Endothelial cell of umbilical vein (primary cell): ENCODE measurements at regions not wholly inside any gene's neighbourhood (a gene's known extent, or its start where the extent isn't known, plus 50 kb on each side); places are given as distances from the start of the nearest gene placed in this dataset.

Experiments
- BruUV-seq: library from RNA; stranded (reverse); fragments of 400-500 nt; replicated peaks from 2 replicates; lab custom pipeline; 2021; lab: Mats Ljungman, UMichigan
- CTCF ChIA-PET: fragments of 300-600, 350-600 bp; sonication (Branson Sonifier 250); formaldehyde crosslinking; loops from one replicate; lab custom pipeline; 2021; ENCODE audit warnings: antibody characterized with exemption, inconsistent platforms; lab: Charles Lee
- POLR2A ChIA-PET: fragments of 300-600, 350-600 bp; sonication (Branson Sonifier 250); formaldehyde crosslinking; loops from one replicate; lab custom pipeline; 2021; ENCODE audit warnings: antibody characterized with exemption, inconsistent platforms; lab: Charles Lee
- DNase-seq: peaks from one replicate; pipeline ENCODE4 v3.0.0-alpha.2; 2011; ENCODE audit warnings: low read depth, low spot score
- FAIRE-seq: peaks from 2 replicates; lab custom pipeline; 2011; peaks lifted over from hg19 to GRCh38; lab: Jason Lieb, UNC
- H2AFZ ChIP-seq: 2 replicates; pipeline ENCODE4 v1.6.0; 2012; ENCODE audit warnings: low read depth, low read length, control low read depth, inconsistent platforms
- H3K27ac ChIP-seq: 2 replicates; pipeline ENCODE4 v1.5.1; 2011; ENCODE audit warnings: low read depth, mild to moderate bottlenecking, control low read depth, low read length, moderate library complexity; ENCODE audit not compliant: insufficient read depth
- H3K27me3 ChIP-seq, 2 experiments: 2 replicates each; pipeline versions ENCODE4 v1.6.0 to v1.6.1; 2011; ENCODE audit warnings: low read length in 2 of 2, mixed read lengths in 1 of 2; ENCODE audit not compliant: control insufficient read depth in 2 of 2, insufficient read depth in 2 of 2
- H3K36me3 ChIP-seq, 2 experiments: 2 replicates in 1 of 2; 3 replicates in 1 of 2; pipeline ENCODE4 v1.5.1; 2011; ENCODE audit warnings: low read length in 2 of 2, mild to moderate bottlenecking in 1 of 2, moderate library complexity in 1 of 2; ENCODE audit not compliant: control insufficient read depth in 2 of 2, insufficient read depth in 2 of 2; ENCODE audit errors: extremely low read depth in 1 of 2
- H3K4me1 ChIP-seq: 3 replicates; pipeline ENCODE4 v1.5.1; 2011; ENCODE audit warnings: mild to moderate bottlenecking, low read length; ENCODE audit not compliant: control insufficient read depth, insufficient read depth; ENCODE audit errors: extremely low read depth
- H3K4me2 ChIP-seq: 2 replicates; pipeline ENCODE4 v1.6.1; 2011; ENCODE audit warnings: low read length, control low read depth, mixed read lengths; ENCODE audit not compliant: insufficient read depth
- H3K4me3 ChIP-seq, 3 experiments: fragments of 200-600 bp in 1 of 3; sonication (generic), shearing (Covaris generic) in 1 of 3; replicated peaks in 1 of 3; 2 replicates each; pipeline ENCODE4 v1.5.1; 2011 to 2016; ENCODE audit warnings: control low read depth in 3 of 3, low read length in 3 of 3, mild to moderate bottlenecking in 2 of 3, inconsistent platforms in 1 of 3, low read depth in 1 of 3, moderate library complexity in 1 of 3; ENCODE audit not compliant: insufficient read depth in 1 of 3
- H3K79me2 ChIP-seq: 2 replicates; pipeline ENCODE4 v1.6.0; 2012; ENCODE audit warnings: low read length, inconsistent platforms; ENCODE audit not compliant: control insufficient read depth, insufficient read depth
- H3K9ac ChIP-seq: replicated peaks from 2 replicates; pipeline ENCODE3; 2011; ENCODE audit warnings: low read length, control low read depth; ENCODE audit not compliant: insufficient read depth; ENCODE audit errors: extremely low read depth
- H3K9me1 ChIP-seq: replicated peaks from 3 replicates; pipeline ENCODE4 v1.6.0; 2011; ENCODE audit warnings: mild to moderate bottlenecking, low read length; ENCODE audit not compliant: control insufficient read depth, insufficient read depth; ENCODE audit errors: extremely low read depth
- H3K9me3 ChIP-seq: replicated peaks from 2 replicates; pipeline ENCODE4 v1.5.1; 2012; ENCODE audit warnings: low read length, inconsistent platforms; ENCODE audit not compliant: control insufficient read depth, insufficient read depth
- H4K20me1 ChIP-seq: replicated peaks from 2 replicates; pipeline ENCODE3; 2011; ENCODE audit warnings: mild to moderate bottlenecking, low read length; ENCODE audit not compliant: control insufficient read depth, insufficient read depth; ENCODE audit errors: extremely low read depth
- CTCF ChIP-seq, 2 donors: IDR thresholded peaks; 1 replicate in 1 of 2; 2 replicates in 1 of 2; pipeline ENCODE4 v1.5.1; 2011; ENCODE audit warnings: low read length in 2 of 2, mild to moderate bottlenecking in 2 of 2, moderate library complexity in 2 of 2, control low read depth in 1 of 2, inconsistent platforms in 1 of 2, low read depth in 1 of 2; ENCODE audit not compliant: insufficient read depth in 1 of 2; ENCODE audit errors: extremely low read depth in 1 of 2
- EZH2 ChIP-seq: IDR thresholded peaks from 2 replicates; pipeline ENCODE4 v1.6.1; 2012; ENCODE audit warnings: borderline replicate concordance, low read depth, mild to moderate bottlenecking, moderate library complexity, low read length, inconsistent platforms; ENCODE audit not compliant: severe bottlenecking
- FOS ChIP-seq: IDR thresholded peaks from 2 replicates; pipeline ENCODE4 v1.6.1; 2011; ENCODE audit warnings: mild to moderate bottlenecking, low read length, moderate library complexity, borderline replicate concordance; ENCODE audit not compliant: insufficient read depth
- GATA2 ChIP-seq: IDR thresholded peaks from 2 replicates; pipeline ENCODE4 v1.7.0; 2011; ENCODE audit warnings: low read depth, mild to moderate bottlenecking, moderate library complexity, mixed read lengths, low read length; ENCODE audit not compliant: insufficient read length, insufficient read depth
- JUN ChIP-seq: IDR thresholded peaks from 2 replicates; pipeline ENCODE4 v1.6.1; 2011; ENCODE audit warnings: borderline replicate concordance, low read depth; ENCODE audit not compliant: insufficient read length, insufficient read depth
- MAX ChIP-seq: IDR thresholded peaks from 2 replicates; pipeline ENCODE4 v1.6.1; 2011; ENCODE audit not compliant: insufficient read depth, insufficient read length
- MYC ChIP-seq: IDR thresholded peaks from one replicate; pipeline ENCODE4 v1.6.1; 2011; ENCODE audit warnings: mild to moderate bottlenecking, low read depth, low read length
- POLR2A ChIP-seq: IDR thresholded peaks from 2 replicates; pipeline ENCODE4 v1.6.1; 2012; ENCODE audit warnings: low read depth, mild to moderate bottlenecking, control low read depth, low read length
- POLR2AphosphoS5 ChIP-seq: IDR thresholded peaks from 2 replicates; pipeline ENCODE4 v1.6.1; 2012; ENCODE audit warnings: low read depth, mild to moderate bottlenecking, control low read depth, low read length, moderate library complexity; ENCODE audit not compliant: insufficient read depth
- dilution Hi-C: fragments of 300-500 bp; cut with MboI; formaldehyde crosslinking; loops from one replicate; pipeline ENCODE4 v1.15.0; 2019; ENCODE audit warnings: low sequenced_read_pairs; ENCODE audit not compliant: extremely low pct_ligation_motif_present
- intact Hi-C: fragments of 100-400 bp; cut with micrococcal nuclease; formaldehyde crosslinking; loops from one replicate; pipeline ENCODE4 v1.10.0; 2022

GRCh38 chr7:24417526-24418120, 133.6 kb downstream of the NPY start:
- Histone ChIP-seq H3K27me3 (no peaks in the 10 kb centered on the region), H3K4me3 (no peak overlapping the region), H3K4me1 (no peaks in the 10 kb centered on the region), H4K20me1 (no peaks in the 10 kb centered on the region), H3K9me1 (no peaks in the 10 kb centered on the region), H3K4me2 (no peak overlapping the region), H3K36me3 (no peaks in the 10 kb centered on the region), H3K27ac (no peak overlapping the region), H3K79me2 (no peaks in the 10 kb centered on the region), H3K9ac (no peak overlapping the region), H2AFZ (no peak overlapping the region), H3K9me3 (no peaks in the 10 kb centered on the region)
- ChIA-PET CTCF (interaction anchor here (2.0 kb wide), 1 partner anchor 12 kb away, joined by 5 read pairs; no protein-coding TSS in a partner anchor), POLR2A (no interaction called here)
- TF ChIP-seq CTCF (IDR thresholded peaks at IDR 0.05; ENCODE audit: extremely low read depth in 1 of 2, insufficient read depth in 1 of 2, low read depth in 1 of 2, low read length in 2 of 2) (no peak), MYC (no peak), POLR2AphosphoS5 (no peak), POLR2A (no peak), JUN (no peak), MAX (no peak), GATA2 (no peak), EZH2 (no peak), FOS (no peak)
- BruUV-seq, result no TSS peak
- intact Hi-C loops, result no loop called here
- FAIRE-seq (no peak), DNase-seq (no peak)
- dilution Hi-C loops, result no loop called here
